Activated CD8-positive, alpha-beta T cell treated with anti-CD3 and anti-CD28 coated beads, Interleukin-2, amount 10 ng/mL, durations not matched to agents 7 days and 5 days (primary cell): ENCODE measurements at regions not wholly inside any gene's neighbourhood (a gene's known extent, or its start where the extent isn't known, plus 50 kb on each side); places are given as distances from the start of the nearest gene placed in this dataset.
"Not testable (repeated sequence)": the region's sequence is repeated elsewhere in the genome, so short reads cannot be mapped to it uniquely, and the experiment has no call there.

Experiments used
- ATAC-seq: fragments of 150-1000 bp; cut with Tn5 transposase; one replicate; pipeline ENCODE4 v1.10.0; 2021; ENCODE audit warnings: moderate library complexity
- CTCF ChIA-PET: fragments of 350-600 bp; sonication (Branson Sonifier 250); formaldehyde crosslinking; loops from one replicate; lab custom pipeline; 2021; ENCODE audit warnings: antibody characterized with exemption; lab: Charles Lee
- POLR2A ChIA-PET: fragments of 350-600 bp; sonication (Branson Sonifier 250); formaldehyde crosslinking; loops from one replicate; lab custom pipeline; 2021; ENCODE audit warnings: antibody characterized with exemption; lab: Charles Lee
- DNase-seq: peaks from one replicate; pipeline ENCODE4 v3.0.0-alpha.2; 2020
- H3K27ac Mint-ChIP-seq: one replicate; pipeline ENCODE4 v1.8.0; 2021; ENCODE audit warnings: mild to moderate bottlenecking, mixed read lengths
- H3K27me3 Mint-ChIP-seq: one replicate; pipeline ENCODE4 v1.8.0; 2021; ENCODE audit warnings: low read depth, mixed read lengths
- H3K36me3 Mint-ChIP-seq: one replicate; pipeline ENCODE4 v1.8.0; 2021; ENCODE audit warnings: low read depth, mixed read lengths
- H3K4me1 Mint-ChIP-seq: one replicate; pipeline ENCODE4 v1.8.0; 2021; ENCODE audit warnings: low read depth, mixed read lengths
- H3K4me3 Mint-ChIP-seq: one replicate; pipeline ENCODE4 v1.8.0; 2021; ENCODE audit warnings: mild to moderate bottlenecking, mixed read lengths
- H3K9me3 Mint-ChIP-seq: one replicate; pipeline ENCODE4 v1.8.0; 2022; ENCODE audit warnings: mixed read lengths; ENCODE audit not compliant: insufficient read depth

GRCh38 chr10:4280461-4281189, 495.6 kb upstream of the KLF6 start:
- ChIA-PET POLR2A (no interaction called here), CTCF (no interaction called here)
- H3K4me1 Mint-ChIP-seq: peaks cover 11% of the 10 kb centered on the region
- peaks cover 6% of the 10 kb centered on the region for H3K27me3 Mint-ChIP-seq
- no peaks in the 10 kb centered on the region for H3K36me3 Mint-ChIP-seq
- H3K27ac Mint-ChIP-seq: no peak overlapping the region
- no peak for DNase-seq
- ATAC-seq: no peak
- no peak overlapping the region for H3K4me3 Mint-ChIP-seq
- H3K9me3 Mint-ChIP-seq: no peaks in the 10 kb centered on the region

GRCh38 chr10:4279655-4280054, 494.6 kb upstream of the KLF6 start:
- no peak for ATAC-seq
- H3K9me3 Mint-ChIP-seq: no peaks in the 10 kb centered on the region
- peaks cover 4% of the 10 kb centered on the region for H3K4me1 Mint-ChIP-seq
- DNase-seq: no peak
- no peaks in the 10 kb centered on the region for H3K36me3 Mint-ChIP-seq
- peaks cover 6% of the 10 kb centered on the region for H3K27me3 Mint-ChIP-seq
- H3K27ac Mint-ChIP-seq: no peak overlapping the region
- POLR2A ChIA-PET: no interaction called here
- no peak overlapping the region for H3K4me3 Mint-ChIP-seq
- CTCF ChIA-PET: interaction anchor here (0.6 kb wide), 1 partner anchor 172 kb away, joined by 3 read pairs; no protein-coding TSS in a partner anchor

- Mint-ChIP-seq H3K4me1 (no peaks in the 10 kb centered on the region), H3K9me3 (no peaks in the 10 kb centered on the region), H3K36me3 (peaks cover 3% of the 10 kb centered on the region), H3K27ac (no peak overlapping the region), H3K27me3 (peaks cover 9% of the 10 kb centered on the region), H3K4me3 (no peak overlapping the region)
- ATAC-seq (no peak), DNase-seq (no peak)
- CTCF ChIA-PET: no interaction called here
- POLR2A ChIA-PET: no interaction called here
Measured at GRCh38 chr10:4278186-4278585, 493.2 kb upstream of the KLF6 start.

GRCh38 chr10:4276151-4276550, 491.1 kb upstream of the KLF6 start:
- POLR2A ChIA-PET: no interaction called here
- Mint-ChIP-seq H3K4me3 (no peak overlapping the region), H3K36me3 (peaks cover 3% of the 10 kb centered on the region), H3K4me1 (no peaks in the 10 kb centered on the region), H3K27me3 (peaks cover 11% of the 10 kb centered on the region), H3K9me3 (no peaks in the 10 kb centered on the region), H3K27ac (no peak overlapping the region)
- CTCF ChIA-PET: no interaction called here
- no peak for ATAC-seq
- no peak for DNase-seq

- DNase-seq, H3K4me1 Mint-ChIP-seq, H3K27ac Mint-ChIP-seq, H3K4me3 Mint-ChIP-seq, POLR2A ChIA-PET, CTCF ChIA-PET, H3K9me3 Mint-ChIP-seq, ATAC-seq, H3K36me3 Mint-ChIP-seq: not testable (repeated sequence)
- peaks cover 20% of the 10 kb centered on the region for H3K27me3 Mint-ChIP-seq
Measured at GRCh38 chr10:4274671-4275070, 489.7 kb upstream of the KLF6 start.

GRCh38 chr10:4271193-4271592, 486.2 kb upstream of the KLF6 start:
- H3K36me3 Mint-ChIP-seq: peaks cover 3% of the 10 kb centered on the region
- no peak overlapping the region for H3K4me3 Mint-ChIP-seq
- POLR2A ChIA-PET: no interaction called here
- no peak for ATAC-seq
- H3K4me1 Mint-ChIP-seq: peaks cover 3% of the 10 kb centered on the region
- CTCF ChIA-PET: interaction anchor here (0.7 kb wide), 1 partner anchor 264 kb away, joined by 3 read pairs; no protein-coding TSS in a partner anchor
- peaks cover 34% of the 10 kb centered on the region for H3K27me3 Mint-ChIP-seq
- no peaks in the 10 kb centered on the region for H3K9me3 Mint-ChIP-seq
- no peak overlapping the region for H3K27ac Mint-ChIP-seq
- no peak for DNase-seq

GRCh38 chr10:4270116-4270515, 485.1 kb upstream of the KLF6 start:
- DNase-seq: no peak
- POLR2A ChIA-PET: no interaction called here
- H3K4me1 Mint-ChIP-seq: peaks cover 6% of the 10 kb centered on the region
- H3K4me3 Mint-ChIP-seq: no peak overlapping the region
- CTCF ChIA-PET: no interaction called here
- ATAC-seq: no peak
- peaks cover 3% of the 10 kb centered on the region for H3K36me3 Mint-ChIP-seq
- peaks cover 34% of the 10 kb centered on the region for H3K27me3 Mint-ChIP-seq
- H3K27ac Mint-ChIP-seq: no peak overlapping the region
- H3K9me3 Mint-ChIP-seq: no peaks in the 10 kb centered on the region

- ATAC-seq, H3K36me3 Mint-ChIP-seq, H3K4me3 Mint-ChIP-seq, DNase-seq, H3K9me3 Mint-ChIP-seq, POLR2A ChIA-PET, H3K4me1 Mint-ChIP-seq, H3K27ac Mint-ChIP-seq: not testable (repeated sequence)
- CTCF ChIA-PET: interaction anchor here (0.8 kb wide), 1 partner anchor 8 kb away, joined by 4 read pairs; no protein-coding TSS in a partner anchor
- H3K27me3 Mint-ChIP-seq: peaks cover 31% of the 10 kb centered on the region
Measured at GRCh38 chr10:4268490-4268889, 483.5 kb upstream of the KLF6 start.

- POLR2A ChIA-PET: no interaction called here
- DNase-seq: no peak
- Mint-ChIP-seq H3K9me3 (no peaks in the 10 kb centered on the region), H3K27me3 (peaks cover 33% of the 10 kb centered on the region), H3K4me1 (peaks cover 6% of the 10 kb centered on the region), H3K27ac (no peak overlapping the region), H3K36me3 (no peaks in the 10 kb centered on the region), H3K4me3 (no peak overlapping the region)
- ATAC-seq: no peak
- CTCF ChIA-PET: no interaction called here
Measured at GRCh38 chr10:4267086-4267773, 482.2 kb upstream of the KLF6 start.

GRCh38 chr10:4266416-4267085, 481.5 kb upstream of the KLF6 start:
- Mint-ChIP-seq H3K36me3 (no peaks in the 10 kb centered on the region), H3K9me3 (no peaks in the 10 kb centered on the region), H3K27me3 (peaks cover 32% of the 10 kb centered on the region), H3K4me1 (peaks cover 6% of the 10 kb centered on the region), H3K4me3 (no peak overlapping the region), H3K27ac (no peak overlapping the region)
- CTCF ChIA-PET: no interaction called here
- no peak for ATAC-seq
- no peak for DNase-seq
- POLR2A ChIA-PET: no interaction called here

- Mint-ChIP-seq H3K36me3 (no peaks in the 10 kb centered on the region), H3K9me3 (no peaks in the 10 kb centered on the region), H3K4me3 (no peak overlapping the region), H3K27me3 (peaks cover 31% of the 10 kb centered on the region), H3K27ac (no peak overlapping the region), H3K4me1 (peaks cover 6% of the 10 kb centered on the region)
- ChIA-PET CTCF (no interaction called here), POLR2A (no interaction called here)
- no peak for ATAC-seq
- DNase-seq: no peak
Measured at GRCh38 chr10:4265964-4266363, 481.0 kb upstream of the KLF6 start.
